ENCODE measurements at regions not wholly inside any gene's neighbourhood (a gene's known extent, or its start where the extent isn't known, plus 50 kb on each side); places are given as distances from the start of the nearest gene placed in this dataset.
"Not testable (repeated sequence)": the region's sequence is repeated elsewhere in the genome, so short reads cannot be mapped to it uniquely, and the experiment has no call there.

DNA sequence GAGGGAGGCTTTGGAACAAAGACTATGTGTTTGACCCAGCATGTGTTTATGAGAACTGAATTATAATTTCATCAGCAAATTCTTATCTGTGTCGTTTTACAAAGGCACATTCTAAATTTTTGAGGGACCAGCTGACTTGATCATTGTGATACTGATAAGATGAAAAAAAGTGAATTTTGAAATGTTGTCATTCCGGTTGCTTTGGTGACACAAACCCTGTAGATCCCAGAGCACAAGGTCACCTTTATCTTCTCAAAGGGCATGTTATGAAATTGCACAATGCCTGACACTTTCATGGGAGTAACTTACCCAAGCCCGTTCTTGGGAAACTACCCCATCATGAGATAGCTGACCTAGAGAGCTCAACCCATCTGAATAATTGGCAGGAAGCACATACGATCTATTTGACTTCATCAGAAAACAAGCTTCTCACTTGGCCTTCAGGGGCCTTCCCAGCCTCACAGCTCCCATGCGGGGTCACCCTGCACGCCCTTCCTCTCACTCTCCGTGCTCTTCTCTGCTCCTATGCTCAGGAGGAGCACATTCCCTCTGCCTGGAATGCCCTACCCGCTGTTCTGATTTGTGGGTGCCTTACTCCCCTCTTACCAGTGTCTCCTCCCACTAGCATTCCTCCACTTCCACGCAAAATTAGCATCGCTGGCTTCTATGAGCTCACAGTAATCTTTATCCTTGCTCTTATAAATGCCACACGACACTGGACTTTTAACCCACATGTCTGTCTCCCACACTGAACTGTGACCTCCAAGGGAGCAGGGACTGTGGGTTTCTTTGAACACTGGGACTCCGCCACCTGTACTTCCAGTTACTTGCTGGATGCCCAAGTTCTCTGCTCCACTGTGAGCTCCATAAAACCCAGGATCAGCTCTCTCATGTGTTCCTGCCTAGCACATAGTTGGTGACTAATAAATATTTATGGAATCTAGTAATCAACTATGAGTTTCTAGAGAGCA lies 555.8 kb upstream of the ID2 start:
- H4K91ac ChIP-seq (ENCODE audit: low read length) = no peak overlapping the region
- H3K27me3 ChIP-seq (ENCODE audit: control insufficient read depth in 1 of 2, insufficient read depth in 1 of 2, low read length in 2 of 2) = no peaks in the 10 kb centered on the region
- no peak overlapping the region for H2BK15ac ChIP-seq (ENCODE audit: low read depth, poor library complexity, severe bottlenecking)
- WGBS = 92% methylated on average over 12 of the region's 12 CpGs
- H3K9me3 ChIP-seq (ENCODE audit: control insufficient read depth, low read length) = no peaks in the 10 kb centered on the region
- H3K4ac ChIP-seq (ENCODE audit: low read depth in 1 of 2, low read length in 2 of 2) = no peak overlapping the region
- no peak overlapping the region for H3K14ac ChIP-seq (ENCODE audit: low read length in 2 of 2)
- no peaks in the 10 kb centered on the region for H3K79me1 ChIP-seq (replicated peaks; ENCODE audit: low read length, poor library complexity, severe bottlenecking)
- H2AK5ac ChIP-seq (ENCODE audit: low read length, severe bottlenecking) = no peak overlapping the region
- no peak overlapping the region for H3K18ac ChIP-seq (ENCODE audit: low read depth in 1 of 2, low read length in 2 of 2)
- H3K4me2 ChIP-seq (ENCODE audit: low read length, poor library complexity, severe bottlenecking) = no peak overlapping the region
- H2BK120ac ChIP-seq (ENCODE audit: low read depth, low read length) = no peak overlapping the region
- no peak overlapping the region for H3K23ac ChIP-seq (ENCODE audit: low read length in 2 of 2)
- H3K9ac ChIP-seq (ENCODE audit: low read length) = no peak overlapping the region
- H4K8ac ChIP-seq (ENCODE audit: low read length) = peak overlapping the region; percentile 14
- DNase-seq = peak; percentile 19
- H3K36me3 ChIP-seq (ENCODE audit: control insufficient read depth in 1 of 2, insufficient read depth in 2 of 2, low read depth in 1 of 2, low read length in 2 of 2) = no peaks in the 10 kb centered on the region
- H3K4me1 ChIP-seq (ENCODE audit: control insufficient read depth, insufficient read depth, low read depth, low read length) = peaks cover 3% of the 10 kb centered on the region
- H2BK5ac ChIP-seq (ENCODE audit: low read depth, low read length, poor library complexity, severe bottlenecking) = no peak overlapping the region
- H3K27ac ChIP-seq (ENCODE audit: low read length, poor library complexity, severe bottlenecking) = no peak overlapping the region
- no peak overlapping the region for H3K4me3 ChIP-seq (ENCODE audit: insufficient read depth in 1 of 2, low read depth in 1 of 2, low read length in 2 of 2)
- no peak overlapping the region for H2AFZ ChIP-seq (ENCODE audit: low read depth, low read length)
- H2BK12ac ChIP-seq (ENCODE audit: low read length in 2 of 2) = no peak overlapping the region

DNA sequence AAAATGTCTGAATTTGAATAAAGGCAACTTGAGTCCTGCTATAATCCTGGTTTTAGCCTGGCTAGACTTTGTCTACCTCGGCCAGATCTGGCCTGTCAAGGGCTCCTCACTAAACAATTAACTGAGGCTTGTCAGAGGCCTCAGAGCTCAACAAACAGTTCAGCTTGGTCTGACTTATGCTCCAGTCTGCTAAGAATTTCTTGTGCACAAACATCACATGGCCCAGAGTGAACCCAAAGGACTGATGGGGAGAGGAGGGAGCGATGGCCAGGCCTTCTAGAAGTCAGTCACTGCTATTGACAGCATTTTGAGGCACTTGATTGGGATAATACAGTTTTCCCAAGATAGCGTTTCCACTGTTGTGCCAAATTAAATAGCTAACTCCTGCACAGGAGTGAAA lies 555.1 kb upstream of the ID2 start:
- Histone ChIP-seq H2BK12ac (ENCODE audit: low read length in 2 of 2) (no peak overlapping the region), H3K9me3 (ENCODE audit: control insufficient read depth, low read length) (no peaks in the 10 kb centered on the region), H3K4me1 (ENCODE audit: control insufficient read depth, insufficient read depth, low read depth, low read length) (no peaks in the 10 kb centered on the region), H2BK120ac (ENCODE audit: low read depth, low read length) (no peak overlapping the region), H2BK5ac (ENCODE audit: low read depth, low read length, poor library complexity, severe bottlenecking) (no peak overlapping the region), H2AK5ac (ENCODE audit: low read length, severe bottlenecking) (no peak overlapping the region), H3K27me3 (ENCODE audit: control insufficient read depth in 1 of 2, insufficient read depth in 1 of 2, low read length in 2 of 2) (no peaks in the 10 kb centered on the region), H3K79me1 (replicated peaks; ENCODE audit: low read length, poor library complexity, severe bottlenecking) (no peaks in the 10 kb centered on the region), H3K18ac (ENCODE audit: low read depth in 1 of 2, low read length in 2 of 2) (no peak overlapping the region), H2BK15ac (ENCODE audit: low read depth, poor library complexity, severe bottlenecking) (no peak overlapping the region), H4K8ac (ENCODE audit: low read length) (no peak overlapping the region), H3K4ac (ENCODE audit: low read depth in 1 of 2, low read length in 2 of 2) (no peak overlapping the region), H2AFZ (ENCODE audit: low read depth, low read length) (no peak overlapping the region), H3K9ac (ENCODE audit: low read length) (no peak overlapping the region), H3K4me2 (ENCODE audit: low read length, poor library complexity, severe bottlenecking) (no peak overlapping the region), H3K36me3 (ENCODE audit: control insufficient read depth in 1 of 2, insufficient read depth in 2 of 2, low read depth in 1 of 2, low read length in 2 of 2) (no peaks in the 10 kb centered on the region), H4K91ac (ENCODE audit: low read length) (no peak overlapping the region), H3K4me3 (ENCODE audit: insufficient read depth in 1 of 2, low read depth in 1 of 2, low read length in 2 of 2) (no peak overlapping the region), H3K27ac (ENCODE audit: low read length, poor library complexity, severe bottlenecking) (no peak overlapping the region), H3K23ac (ENCODE audit: low read length in 2 of 2) (no peak overlapping the region), H3K14ac (ENCODE audit: low read length in 2 of 2) (no peak overlapping the region)
- no peak for DNase-seq
- WGBS = 94% methylated on average over 3 of the region's 3 CpGs

DNA sequence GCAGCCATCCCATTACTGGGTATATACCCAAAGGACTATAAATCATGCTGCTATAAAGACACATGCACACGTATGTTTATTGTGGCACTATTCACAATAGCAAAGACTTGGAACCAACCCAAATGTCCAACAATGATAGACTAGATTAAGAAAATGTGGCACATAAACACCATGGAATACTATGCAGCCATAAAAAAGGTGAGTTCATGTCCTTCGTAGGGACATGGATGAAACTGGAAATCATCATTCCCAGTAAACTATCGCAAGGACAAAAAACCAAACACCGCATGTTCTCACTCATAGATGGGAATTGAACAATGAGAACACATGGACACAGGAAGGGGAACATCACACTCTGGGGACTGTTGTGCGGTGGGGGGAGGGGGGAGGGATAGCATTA lies 550.4 kb upstream of the ID2 start:
- not testable (repeated sequence) for H3K9ac ChIP-seq (ENCODE audit: low read length); H4K8ac ChIP-seq (ENCODE audit: low read length); H2BK120ac ChIP-seq (ENCODE audit: low read depth, low read length); H4K91ac ChIP-seq (ENCODE audit: low read length); H3K79me1 ChIP-seq (replicated peaks; ENCODE audit: low read length, poor library complexity, severe bottlenecking); H3K4me1 ChIP-seq (ENCODE audit: control insufficient read depth, insufficient read depth, low read depth, low read length); H3K9me3 ChIP-seq (ENCODE audit: control insufficient read depth, low read length); H3K4me2 ChIP-seq (ENCODE audit: low read length, poor library complexity, severe bottlenecking); H3K23ac ChIP-seq (ENCODE audit: low read length in 2 of 2); H3K4me3 ChIP-seq (ENCODE audit: insufficient read depth in 1 of 2, low read depth in 1 of 2, low read length in 2 of 2); H3K36me3 ChIP-seq (ENCODE audit: control insufficient read depth in 1 of 2, insufficient read depth in 2 of 2, low read depth in 1 of 2, low read length in 2 of 2); H3K27me3 ChIP-seq (ENCODE audit: control insufficient read depth in 1 of 2, insufficient read depth in 1 of 2, low read length in 2 of 2); H2AK5ac ChIP-seq (ENCODE audit: low read length, severe bottlenecking); H2BK12ac ChIP-seq (ENCODE audit: low read length in 2 of 2); H2BK15ac ChIP-seq (ENCODE audit: low read depth, poor library complexity, severe bottlenecking); H3K14ac ChIP-seq (ENCODE audit: low read length in 2 of 2); DNase-seq; H3K4ac ChIP-seq (ENCODE audit: low read depth in 1 of 2, low read length in 2 of 2); H3K18ac ChIP-seq (ENCODE audit: low read depth in 1 of 2, low read length in 2 of 2); H2AFZ ChIP-seq (ENCODE audit: low read depth, low read length); H2BK5ac ChIP-seq (ENCODE audit: low read depth, low read length, poor library complexity, severe bottlenecking); H3K27ac ChIP-seq (ENCODE audit: low read length, poor library complexity, severe bottlenecking)
- WGBS = no CpG with 5 or more reads among the region's 5 CpGs

DNA sequence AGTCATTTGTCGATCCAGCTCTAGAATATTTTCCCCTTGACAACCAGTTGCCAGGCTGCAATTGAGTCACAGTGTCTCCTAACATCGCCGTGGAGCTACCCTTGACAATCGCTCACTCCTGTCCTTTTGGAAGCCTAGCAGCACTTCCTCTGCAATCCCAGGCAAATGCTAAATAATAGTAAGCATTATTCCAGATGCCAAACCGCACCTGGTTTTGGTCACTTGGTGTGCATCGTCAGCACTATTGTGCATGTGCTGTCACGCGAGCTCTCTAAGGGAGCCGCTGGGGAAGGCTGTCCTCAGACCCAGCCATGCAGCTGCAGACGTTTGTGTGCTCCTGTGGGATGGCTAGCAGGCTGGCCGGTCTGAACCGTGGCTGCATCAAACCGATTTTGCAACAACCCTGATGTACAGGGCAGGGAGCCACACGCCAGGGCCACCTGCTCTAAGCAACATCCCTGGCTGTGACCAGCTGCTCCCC lies 549.5 kb upstream of the ID2 start:
- Histone ChIP-seq H4K91ac (ENCODE audit: low read length) (no peak overlapping the region), H3K79me1 (replicated peaks; ENCODE audit: low read length, poor library complexity, severe bottlenecking) (no peaks in the 10 kb centered on the region), H3K4me3 (ENCODE audit: insufficient read depth in 1 of 2, low read depth in 1 of 2, low read length in 2 of 2) (no peak overlapping the region), H3K18ac (ENCODE audit: low read depth in 1 of 2, low read length in 2 of 2) (no peak overlapping the region), H3K9ac (ENCODE audit: low read length) (peak overlapping the region; percentile 9), H3K23ac (ENCODE audit: low read length in 2 of 2) (no peak overlapping the region), H2BK120ac (ENCODE audit: low read depth, low read length) (no peak overlapping the region), H3K4me1 (ENCODE audit: control insufficient read depth, insufficient read depth, low read depth, low read length) (no peaks in the 10 kb centered on the region), H2BK12ac (ENCODE audit: low read length in 2 of 2) (no peak overlapping the region), H3K27me3 (ENCODE audit: control insufficient read depth in 1 of 2, insufficient read depth in 1 of 2, low read length in 2 of 2) (peaks cover 0 to 4% of the 10 kb centered on the region in 2 experiments), H2AFZ (ENCODE audit: low read depth, low read length) (no peak overlapping the region), H3K9me3 (ENCODE audit: control insufficient read depth, low read length) (no peaks in the 10 kb centered on the region), H3K4me2 (ENCODE audit: low read length, poor library complexity, severe bottlenecking) (no peak overlapping the region), H2BK5ac (ENCODE audit: low read depth, low read length, poor library complexity, severe bottlenecking) (no peak overlapping the region), H2AK5ac (ENCODE audit: low read length, severe bottlenecking) (no peak overlapping the region), H3K36me3 (ENCODE audit: control insufficient read depth in 1 of 2, insufficient read depth in 2 of 2, low read depth in 1 of 2, low read length in 2 of 2) (no peaks in the 10 kb centered on the region), H4K8ac (ENCODE audit: low read length) (no peak overlapping the region), H3K27ac (ENCODE audit: low read length, poor library complexity, severe bottlenecking) (no peak overlapping the region), H2BK15ac (ENCODE audit: low read depth, poor library complexity, severe bottlenecking) (no peak overlapping the region), H3K14ac (ENCODE audit: low read length in 2 of 2) (no peak overlapping the region), H3K4ac (ENCODE audit: low read depth in 1 of 2, low read length in 2 of 2) (no peak overlapping the region)
- DNase-seq = peak; percentile 28
- WGBS = 85% methylated on average over 14 of the region's 14 CpGs

Measured in mesenchymal stem cell (in vitro differentiated cells and primary cell).